Heart left ventricle (tissue), 13 donors: ENCODE measurements at regions not wholly inside any gene's neighbourhood (a gene's known extent, or its start where the extent isn't known, plus 50 kb on each side); places are given as distances from the start of the nearest gene placed in this dataset.

Experiments
- CTCF ChIP-seq, 12 donors: fragments of 200-600 bp; sonication (generic) in 4 of 12; IDR thresholded peaks; one replicate each; pipeline versions ENCODE4 v1.5.0 to v1.8.0; 2018 to 2022; ENCODE audit warnings: antibody characterized with exemption in 12 of 12, mild to moderate bottlenecking in 5 of 12
- POLR2A ChIP-seq, 2 donors: fragments of 450-650 bp; IDR thresholded peaks; one replicate each; pipeline ENCODE4 v1.6.1; 2017; ENCODE audit warnings: antibody characterized with exemption in 2 of 2, mild to moderate bottlenecking in 2 of 2, moderate library complexity in 2 of 2
- donor health status: ischemic (EF 13 %, LVEDD 7.1; RV severe dilation, severe dysfunction).
- donor health status: DM: no; HTN: yes; CAD: no.
- donor health status: DM: no; HTN: no; CAD: no.
- donor health status: ischemic (EF 25% LVEDD 6.9; RV normal size, moderate dysfunction).
- donor health status: ischemic (EF 25% LVEDD 5.7; RV mildly dilated, moderate dysfunction).
- donor health status: ischemic (EF 35%, LVEDD 5.7; RV mildly dilated, moderate dysfunction).
- donor health status: nonischemic (EF 11% LVEDD 7.7; RV severe dilation, severe dysfunction).
- donor health status: DM: yes; HTN: yes; CAD: no.
- donor health status: PGD.
- donor health status: ischemic (EF 29% LVEDD 5.4; RV normal size, mild dysfunction).
- donor health status: nonischemic (EF 23%, LVEDD 6.1; RV moderate dilation, normal function).

DNA sequence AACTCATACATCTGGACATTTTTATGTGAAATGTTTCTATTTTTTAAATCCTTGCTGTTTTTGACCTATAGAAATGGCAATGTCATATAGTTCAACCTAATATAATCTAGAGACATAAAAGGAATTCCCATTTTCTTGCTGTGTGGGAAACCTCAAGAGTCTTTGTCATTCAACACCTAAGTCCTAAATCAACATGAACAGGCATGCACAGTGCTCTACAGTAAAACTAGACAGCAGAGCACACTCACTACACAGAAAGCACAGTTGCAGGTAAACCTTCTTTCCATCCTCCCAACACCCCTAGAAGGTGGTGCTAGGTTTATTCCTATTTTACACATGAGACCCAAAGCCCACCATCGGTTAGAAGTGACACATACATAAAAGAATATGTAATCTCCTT is 79.1 kb upstream of the C1QTNF7 start:
- TF ChIP-seq POLR2A (IDR thresholded peaks at IDR 0.05) = no peak
- TF ChIP-seq CTCF (IDR thresholded peaks at IDR 0.05) = no peak
